GM18499 (cell line): ENCODE measurements at regions not wholly inside any gene's neighbourhood (a gene's known extent, or its start where the extent isn't known, plus 50 kb on each side); places are given as distances from the start of the nearest gene placed in this dataset.
"Not testable (repeated sequence)": the region's sequence is repeated elsewhere in the genome, so short reads cannot be mapped to it uniquely, and the experiment has no call there.

ENCODE experiments used
- ATAC-seq: cut with Tn5 transposase; IDR thresholded peaks from one replicate; pipeline ENCODE4 v1.9.1; 2021; ENCODE audit warnings: moderate number of reproducible peaks; ENCODE audit not compliant: insufficient read depth, unreplicated experiment

DNA sequence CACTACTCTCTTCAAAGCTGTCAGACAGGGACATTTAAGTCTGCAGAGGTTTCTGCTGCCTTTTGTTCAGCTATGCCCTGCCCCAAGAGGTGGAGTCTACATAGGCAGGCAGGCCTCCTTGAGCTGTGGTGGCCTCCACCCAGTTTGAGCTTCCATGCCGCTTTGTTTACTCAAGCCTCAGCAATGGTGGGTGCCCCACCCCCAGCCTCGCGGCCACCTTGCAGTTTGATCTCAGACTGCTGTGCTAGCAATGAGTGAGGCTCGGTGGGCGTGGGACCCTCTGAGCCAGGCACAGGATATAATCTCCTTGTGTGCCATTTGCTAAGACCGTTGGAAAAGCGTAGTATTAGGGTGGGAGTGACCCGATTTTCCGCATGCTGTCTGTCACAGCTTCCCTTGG, 710.0 kb upstream of the RGS18 start:
- ATAC-seq, result not testable (repeated sequence)

- no peak for ATAC-seq
These were observed 705.7 kb upstream of the RGS18 start for GRCh38 chr1:191452586-191452985.

- ATAC-seq, result no peak
These were observed 704.8 kb upstream of the RGS18 start for GRCh38 chr1:191453487-191453886.

GRCh38 chr1:191457889-191458288, 700.4 kb upstream of the RGS18 start:
- no peak for ATAC-seq

DNA sequence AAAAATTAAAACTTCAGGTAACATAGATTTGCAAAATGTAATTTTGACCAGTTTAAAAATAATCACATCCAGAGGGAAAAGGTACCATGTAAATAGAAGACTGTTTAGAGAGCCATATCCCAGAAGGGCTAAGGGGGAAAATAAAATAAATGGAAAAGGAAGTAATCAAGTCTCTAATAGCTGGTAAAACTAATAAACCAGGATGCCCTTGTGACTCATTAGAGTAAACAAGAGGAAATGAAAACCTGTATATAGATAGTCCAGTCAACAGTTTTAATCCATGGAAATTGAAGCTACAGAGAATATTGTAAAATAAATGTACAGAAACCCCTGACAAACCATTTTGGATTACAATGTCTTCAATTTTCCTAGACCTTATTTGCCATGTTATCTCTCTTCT, 698.0 kb upstream of the RGS18 start:
- ATAC-seq, result no peak

DNA sequence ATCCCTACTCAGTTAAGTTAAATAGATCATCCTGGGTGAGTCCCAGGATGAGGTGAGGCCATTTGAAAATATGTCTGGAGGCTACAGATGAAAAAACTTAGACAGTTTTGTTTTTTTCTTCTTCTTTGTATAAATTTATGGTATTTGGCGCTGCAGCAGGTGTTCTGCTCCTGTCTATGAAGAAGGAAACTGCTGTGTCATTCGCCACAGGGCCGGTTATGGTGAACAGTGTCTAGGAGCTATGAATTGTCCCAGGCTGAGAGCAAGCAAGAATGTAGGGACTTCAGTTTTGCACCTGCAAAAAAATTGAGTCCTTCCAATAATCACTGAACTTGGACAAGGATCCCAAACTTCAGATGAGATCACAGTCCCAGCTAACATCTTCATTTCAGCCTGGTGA, 674.3 kb upstream of the RGS18 start:
- no peak for ATAC-seq

DNA sequence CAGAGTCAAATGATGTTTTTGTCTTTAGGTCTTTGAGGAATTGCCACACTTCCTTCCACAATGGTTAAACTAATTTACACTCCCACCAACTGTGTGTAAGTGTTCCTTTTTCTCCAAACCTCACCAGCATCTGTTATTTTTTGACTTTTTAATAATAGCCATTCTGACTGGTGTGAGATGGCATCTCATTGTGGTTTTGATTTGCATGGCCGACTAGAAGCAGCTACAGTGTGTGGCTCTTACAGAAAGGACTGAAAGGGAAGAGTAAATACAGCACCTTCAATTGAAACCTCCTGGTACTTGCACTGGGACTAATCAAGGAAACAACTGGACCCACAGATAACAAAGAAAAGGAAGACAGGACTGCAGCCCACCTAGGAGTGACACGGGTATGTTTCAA, 668.0 kb upstream of the RGS18 start:
- no peak for ATAC-seq

DNA sequence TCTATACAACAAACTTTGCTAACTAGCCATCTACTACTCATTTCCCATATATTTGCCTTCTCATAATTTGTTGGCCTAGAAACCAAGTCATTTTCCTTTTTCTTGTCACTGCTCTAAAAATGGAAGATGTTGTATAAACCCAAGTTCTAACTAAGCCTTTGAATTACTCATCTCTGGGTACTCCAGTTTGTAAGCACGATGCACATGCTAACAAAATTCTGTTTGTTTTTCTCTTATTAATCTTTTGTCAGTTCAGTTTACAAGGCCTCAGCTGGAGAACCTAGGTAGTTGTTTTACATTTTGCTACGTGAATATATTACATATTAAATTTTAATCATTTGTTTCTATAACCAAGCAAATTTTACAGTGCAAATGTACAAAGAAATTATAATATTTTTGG, 663.2 kb upstream of the RGS18 start:
- no peak for ATAC-seq

DNA sequence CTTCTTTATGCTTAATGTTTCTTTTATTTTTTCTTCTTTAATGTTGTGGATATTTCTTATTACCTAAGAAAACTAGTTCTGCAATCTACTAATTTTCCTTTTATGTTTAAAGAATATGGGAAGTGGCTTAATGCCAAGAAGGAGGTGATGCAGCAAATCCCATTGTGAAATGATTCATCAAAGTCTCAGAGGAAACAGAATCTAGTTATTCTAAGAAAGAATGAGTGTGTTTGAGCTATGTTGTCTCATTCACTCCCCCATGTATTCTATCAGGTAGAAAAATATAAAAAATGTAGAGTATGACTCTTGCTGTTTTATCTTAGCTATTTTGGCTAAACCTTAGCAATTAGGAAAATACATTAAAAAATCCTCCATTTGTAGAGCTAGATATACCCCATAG, 659.9 kb upstream of the RGS18 start:
- ATAC-seq, result no peak

- ATAC-seq, result no peak
These were observed 659.4 kb upstream of the RGS18 start for GRCh38 chr1:191498825-191499224.

DNA sequence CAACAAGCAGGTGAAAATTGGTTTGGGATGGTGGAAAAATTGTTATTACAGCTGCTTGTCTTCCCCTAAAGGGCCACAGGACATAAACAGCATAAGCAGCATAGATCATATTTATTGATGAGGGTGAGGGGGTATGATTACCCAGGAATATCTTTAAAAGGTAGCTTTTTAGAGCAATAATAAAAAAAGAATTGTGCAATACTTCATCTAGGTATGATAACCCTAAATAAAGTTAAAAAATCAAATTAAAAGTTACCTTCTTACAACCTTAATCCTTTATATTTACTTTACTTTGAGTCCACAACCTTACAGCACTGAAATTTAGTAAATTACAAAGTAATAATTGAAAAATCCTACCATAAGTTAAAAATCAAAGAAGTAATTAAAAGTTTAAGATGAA, 653.3 kb upstream of the RGS18 start:
- ATAC-seq, result no peak

DNA sequence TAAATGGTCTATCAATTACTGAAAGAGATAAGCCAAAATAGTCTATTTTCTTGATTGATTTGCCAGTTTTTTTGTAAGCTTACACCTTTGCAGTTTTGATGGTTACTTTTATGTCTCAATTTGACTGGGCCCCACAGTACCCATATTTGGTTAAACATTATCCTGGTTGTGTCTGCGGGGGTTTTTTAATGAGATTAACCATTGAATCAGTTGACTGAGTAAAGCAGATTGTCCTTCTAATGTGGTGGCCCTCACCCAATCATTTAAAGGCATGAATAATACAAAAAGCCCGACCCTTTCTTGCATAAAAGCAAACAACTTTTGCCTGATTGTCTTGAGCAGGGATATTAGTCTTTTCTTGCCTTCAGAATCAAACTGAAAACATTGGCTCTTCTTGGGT, 650.0 kb upstream of the RGS18 start:
- no peak for ATAC-seq

DNA sequence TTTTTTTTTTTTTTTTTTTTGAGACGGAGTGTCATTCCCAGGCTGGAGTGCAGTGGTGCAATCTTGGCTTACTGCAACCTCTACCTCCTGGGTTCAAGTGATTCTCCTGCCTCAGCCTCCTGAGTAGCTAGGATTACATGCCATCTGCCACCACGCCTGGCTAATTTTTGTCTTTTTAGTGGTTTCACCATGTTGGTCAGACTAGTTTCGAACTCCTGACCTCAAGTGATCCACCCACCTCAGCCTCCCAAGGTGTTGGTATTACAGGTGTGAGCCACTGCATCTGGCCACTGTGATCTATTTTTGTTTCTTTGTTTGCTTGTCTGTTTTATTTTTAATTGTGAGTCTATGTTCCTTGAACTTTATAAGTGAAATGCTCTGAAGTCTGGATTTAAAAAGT, 646.8 kb upstream of the RGS18 start:
- ATAC-seq, result not testable (repeated sequence)

- no peak for ATAC-seq
These were observed 640.4 kb upstream of the RGS18 start for GRCh38 chr1:191517826-191518225.

DNA sequence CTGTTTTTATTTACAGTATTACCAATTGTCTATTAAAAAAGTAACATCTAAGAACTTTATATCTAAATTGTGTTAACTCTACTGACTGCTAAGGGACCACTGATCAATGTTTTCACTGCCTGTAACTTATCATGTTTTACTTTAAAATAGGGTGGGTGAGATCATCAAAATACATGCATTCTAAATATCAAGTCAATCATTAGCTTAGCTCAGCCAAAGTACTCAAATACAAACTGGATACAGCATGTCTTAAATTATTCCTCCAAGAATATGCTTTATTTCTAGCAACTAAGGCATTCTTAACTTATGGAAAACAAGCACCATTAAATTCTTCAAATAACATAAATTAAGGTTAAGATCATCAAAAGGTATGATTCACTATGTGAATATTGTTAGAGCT, 638.7 kb upstream of the RGS18 start:
- ATAC-seq, result no peak

DNA sequence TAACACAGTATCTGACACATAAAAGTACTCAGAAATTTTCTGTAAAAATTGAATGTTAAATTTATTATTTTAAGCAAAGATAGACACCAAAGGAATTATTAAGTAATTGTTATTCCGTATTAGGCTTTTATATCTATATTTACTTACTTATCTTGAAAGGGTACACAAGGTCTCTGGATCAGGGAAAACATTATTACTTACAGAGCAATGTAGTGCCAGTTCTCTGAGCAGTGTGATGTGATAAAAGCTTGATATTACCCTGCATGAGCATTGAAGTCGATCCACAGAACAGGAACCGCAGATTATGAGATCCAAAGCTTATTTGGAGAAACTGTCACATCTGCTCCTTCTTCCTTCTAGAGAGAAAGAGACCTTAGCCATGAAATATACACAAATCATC, 637.9 kb upstream of the RGS18 start:
- ATAC-seq, result no peak

GRCh38 chr1:191525944-191526343, 632.3 kb upstream of the RGS18 start:
- ATAC-seq, result not testable (repeated sequence)

DNA sequence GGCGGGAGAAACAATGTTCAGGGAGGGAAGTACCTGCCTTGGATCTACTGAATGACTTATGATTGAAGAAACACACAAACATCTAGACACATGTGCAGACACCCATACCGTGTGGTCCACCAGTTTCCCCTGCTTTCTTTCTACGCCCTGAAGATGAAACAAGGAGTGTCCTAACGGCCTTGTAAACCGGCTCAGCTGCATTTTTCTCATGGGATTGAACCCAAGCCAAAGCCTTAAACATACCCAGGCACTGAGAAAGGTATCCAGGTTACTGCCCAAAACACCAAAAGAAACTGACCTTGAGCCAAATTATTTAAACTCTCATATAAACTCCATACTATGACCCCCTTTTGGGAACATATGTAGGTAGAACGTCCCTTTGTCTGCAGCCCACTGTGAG, 630.0 kb upstream of the RGS18 start:
- no peak for ATAC-seq

- no peak for ATAC-seq
These were observed 627.3 kb upstream of the RGS18 start for GRCh38 chr1:191530928-191531327.

- no peak for ATAC-seq
These were observed 625.0 kb upstream of the RGS18 start for GRCh38 chr1:191533254-191533653.

DNA sequence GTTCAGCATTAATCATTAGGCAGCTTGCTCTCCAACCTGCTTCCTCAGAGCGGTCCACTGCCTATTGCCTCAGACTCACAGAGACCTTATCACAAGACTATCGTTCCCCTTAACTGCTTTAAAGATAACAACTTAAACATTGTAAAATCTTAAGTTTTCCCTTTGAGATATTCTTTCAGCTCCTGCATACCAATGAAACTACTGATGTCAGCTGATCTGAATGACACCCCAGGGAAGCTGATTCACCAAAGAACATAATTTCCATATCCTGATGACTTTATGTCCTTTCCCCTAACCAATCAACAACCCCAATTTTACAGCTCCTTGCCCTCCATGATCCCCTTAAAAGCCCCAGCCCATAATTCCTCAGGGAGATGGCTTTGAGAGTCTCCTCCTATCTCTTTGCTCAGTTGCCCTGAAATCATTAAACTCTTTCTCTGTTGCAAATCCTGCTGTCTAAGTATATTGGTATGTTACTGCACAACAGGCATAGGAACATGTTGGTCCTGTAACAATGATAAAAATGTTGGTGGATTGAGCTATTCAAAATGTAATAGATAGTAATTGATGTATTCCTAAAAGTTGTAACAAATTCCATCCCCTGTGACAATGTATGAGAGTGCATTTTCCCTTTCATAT, 621.4 kb upstream of the RGS18 start:
- no peak for ATAC-seq

DNA sequence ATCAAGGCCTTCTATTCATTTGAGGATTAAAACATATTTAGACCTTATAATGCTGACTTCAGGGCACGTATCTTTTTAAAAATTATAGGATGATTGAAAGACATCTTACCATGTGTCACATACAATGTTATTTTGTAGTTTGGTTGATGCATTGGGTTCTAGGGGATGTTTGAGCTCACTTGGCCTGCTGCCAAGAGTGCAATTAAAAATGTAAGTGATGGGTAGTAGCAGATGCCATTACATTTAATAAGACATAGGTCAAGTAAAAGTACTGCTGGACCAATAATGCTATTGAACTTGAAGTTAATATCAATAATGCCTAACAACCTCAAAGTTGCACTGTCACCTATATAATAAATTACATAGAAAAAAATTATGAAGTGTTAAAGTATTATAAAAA, 616.5 kb upstream of the RGS18 start:
- ATAC-seq, result no peak

- no peak for ATAC-seq
These were observed 615.8 kb upstream of the RGS18 start for GRCh38 chr1:191542444-191542843.
